ENCODE measurements at regions not wholly inside any gene's neighbourhood (a gene's known extent, or its start where the extent isn't known, plus 50 kb on each side); places are given as distances from the start of the nearest gene placed in this dataset.

- no peaks in the 10 kb centered on the region for H3K4me1 Mint-ChIP-seq
- DNase-seq (no peak), ATAC-seq (no peak)
- H3K9me3 Mint-ChIP-seq (ENCODE audit: low read depth), result no peaks in the 10 kb centered on the region
- H3K4me3 Mint-ChIP-seq, result no peak overlapping the region
- intact Hi-C loops (cut with DNase I, micrococcal nuclease), result no loop called here
- ChIA-PET CTCF (interaction anchor here (0.6 kb wide), 2 partner anchors 51 to 75 kb away, joined by 3 to 4 read pairs; no protein-coding TSS in a partner anchor), POLR2A (no interaction called here)
- H3K27ac Mint-ChIP-seq, result no peak overlapping the region
- peaks cover 3% of the 10 kb centered on the region for H3K27me3 Mint-ChIP-seq
- no peaks in the 10 kb centered on the region for H3K36me3 Mint-ChIP-seq (ENCODE audit: low read depth)
Measured at GRCh38 chr11:15551901-15552851, 437.5 kb downstream of the INSC start.

GRCh38 chr11:15555161-15555560 lies 440.4 kb downstream of the INSC start:
- H3K9me3 Mint-ChIP-seq (ENCODE audit: low read depth), result no peaks in the 10 kb centered on the region
- no peaks in the 10 kb centered on the region for H3K36me3 Mint-ChIP-seq (ENCODE audit: low read depth)
- peaks cover 3% of the 10 kb centered on the region for H3K27me3 Mint-ChIP-seq
- H3K27ac Mint-ChIP-seq, result no peak overlapping the region
- DNase-seq (no peak), ATAC-seq (no peak)
- intact Hi-C loops (cut with DNase I, micrococcal nuclease), result no loop called here
- ChIA-PET POLR2A (interaction anchor here (0.7 kb wide), 1 partner anchor 152 kb away, joined by 7 read pairs; no protein-coding TSS in a partner anchor), CTCF (no interaction called here)
- no peaks in the 10 kb centered on the region for H3K4me1 Mint-ChIP-seq
- no peak overlapping the region for H3K4me3 Mint-ChIP-seq

DNA sequence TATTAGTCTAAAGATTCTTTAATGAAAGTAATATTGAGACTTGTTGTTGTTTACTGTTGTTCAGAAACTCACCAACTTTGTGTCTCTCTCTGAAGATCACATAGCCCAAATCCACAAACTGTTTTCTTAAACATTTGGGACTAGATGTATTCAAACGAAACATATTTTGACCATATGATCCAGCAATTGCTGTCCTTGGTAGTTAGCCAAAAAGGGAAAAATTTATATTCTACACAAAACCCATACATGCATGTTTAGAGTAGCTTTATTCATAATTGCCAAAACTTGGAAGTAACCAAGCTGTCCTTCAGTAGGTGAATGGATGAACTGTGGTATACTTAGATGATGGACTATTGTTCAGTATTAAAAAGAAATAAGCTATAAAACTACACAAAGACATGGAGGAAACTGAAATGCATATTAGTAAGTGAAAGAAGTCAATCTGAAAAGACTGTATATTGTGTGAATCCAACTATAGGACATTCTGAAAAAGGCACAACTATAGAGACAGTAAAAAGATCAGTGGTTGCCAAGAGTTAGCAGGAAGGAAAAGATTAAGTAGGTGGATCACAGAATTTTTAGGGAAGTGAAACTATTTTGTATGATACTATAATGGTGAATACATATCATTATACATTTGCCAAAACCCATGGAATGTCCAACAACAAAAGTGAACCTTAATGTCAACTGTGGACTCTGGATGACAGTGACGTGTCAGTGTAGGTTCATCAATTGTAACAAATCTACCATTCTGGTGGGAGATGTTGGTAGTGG lies 442.9 kb downstream of the INSC start:
- ChIA-PET POLR2A (interaction anchor here (0.7 kb wide), 1 partner anchor 54 kb away, joined by 5 read pairs; no protein-coding TSS in a partner anchor), CTCF (no interaction called here)
- Mint-ChIP-seq H3K9me3 (ENCODE audit: low read depth) (no peaks in the 10 kb centered on the region), H3K4me3 (no peak overlapping the region), H3K27ac (no peak overlapping the region), H3K36me3 (ENCODE audit: low read depth) (no peaks in the 10 kb centered on the region), H3K4me1 (no peaks in the 10 kb centered on the region), H3K27me3 (peaks cover 3% of the 10 kb centered on the region)
- DNase-seq, result no peak
- no peak for ATAC-seq
- intact Hi-C loops (cut with DNase I, micrococcal nuclease), result no loop called here

GRCh38 chr11:15558513-15559181 lies 443.9 kb downstream of the INSC start:
- Mint-ChIP-seq H3K4me1 (no peaks in the 10 kb centered on the region), H3K4me3 (no peak overlapping the region), H3K27ac (no peak overlapping the region), H3K27me3 (peaks cover 3% of the 10 kb centered on the region), H3K36me3 (ENCODE audit: low read depth) (no peaks in the 10 kb centered on the region), H3K9me3 (ENCODE audit: low read depth) (no peaks in the 10 kb centered on the region)
- POLR2A ChIA-PET, result no interaction called here
- ATAC-seq (no peak), DNase-seq (no peak)
- CTCF ChIA-PET, result no interaction called here
- intact Hi-C loops (cut with DNase I, micrococcal nuclease), result no loop called here

DNA sequence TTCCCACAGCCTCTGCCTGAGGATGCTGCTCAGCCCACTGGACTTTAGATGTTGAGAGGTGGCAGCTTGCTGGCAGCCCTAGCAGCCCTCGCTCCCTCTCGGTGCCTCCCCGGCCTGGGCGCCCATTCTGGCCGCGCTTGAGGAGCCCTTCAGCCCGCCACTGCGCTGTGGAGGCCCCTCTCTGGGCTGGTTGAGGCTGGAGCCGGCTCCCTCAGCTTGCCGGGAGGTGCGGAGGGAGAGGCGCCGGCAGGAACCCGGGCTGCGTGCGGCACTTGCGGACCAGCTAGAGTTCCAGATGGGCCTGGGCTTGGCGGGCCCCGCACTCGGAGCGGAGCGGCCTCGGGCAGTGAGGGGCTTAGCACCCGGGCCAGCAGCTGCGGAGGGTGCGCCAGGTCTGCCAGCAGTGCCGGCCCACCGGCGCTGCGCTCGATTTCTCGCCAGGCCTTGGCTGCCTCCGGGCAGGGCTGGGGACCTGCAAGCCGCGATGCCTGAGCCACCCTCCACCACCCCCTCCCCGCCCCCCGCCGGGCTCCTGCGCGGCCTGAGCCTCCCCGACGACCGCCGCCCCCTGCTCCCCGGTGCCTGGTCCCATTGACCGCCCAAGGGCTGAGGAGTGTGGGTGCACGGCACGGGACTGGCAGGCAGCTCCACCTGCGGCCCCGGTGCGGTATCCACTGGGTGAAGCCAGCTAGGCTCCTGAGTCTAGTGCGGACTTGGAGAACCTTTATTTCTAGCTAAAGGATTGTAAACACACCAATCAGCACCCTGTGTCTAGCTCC lies 446.2 kb downstream of the INSC start:
- Mint-ChIP-seq H3K27ac (no peak overlapping the region), H3K9me3 (ENCODE audit: low read depth) (no peaks in the 10 kb centered on the region), H3K36me3 (ENCODE audit: low read depth) (no peaks in the 10 kb centered on the region), H3K27me3 (peaks cover 5% of the 10 kb centered on the region), H3K4me1 (no peaks in the 10 kb centered on the region), H3K4me3 (no peak overlapping the region)
- ATAC-seq (no peak), DNase-seq (no peak)
- ChIA-PET POLR2A (no interaction called here), CTCF (no interaction called here)
- intact Hi-C loops (cut with DNase I, micrococcal nuclease), result no loop called here

DNA sequence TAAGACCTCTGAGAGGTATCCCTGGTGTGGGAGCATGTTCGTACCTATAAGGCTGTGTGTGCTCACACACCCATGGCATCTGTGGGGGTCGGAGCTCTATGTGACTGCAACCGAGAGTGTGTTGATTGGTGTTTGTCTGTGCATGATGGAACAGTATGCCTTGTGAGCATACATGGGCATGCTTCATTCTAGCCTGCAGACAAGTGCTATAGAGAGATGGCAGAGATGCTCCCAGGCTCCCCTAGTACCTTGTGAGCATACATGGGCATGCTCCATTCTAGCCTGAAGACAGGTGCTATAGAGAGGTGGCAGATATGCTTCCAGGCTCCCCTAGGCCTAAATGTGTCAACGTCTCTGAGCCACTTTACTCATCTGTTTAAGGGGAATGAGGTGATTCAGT lies 447.5 kb downstream of the INSC start:
- intact Hi-C loops (cut with DNase I, micrococcal nuclease), result no loop called here
- H3K4me1 Mint-ChIP-seq, result no peaks in the 10 kb centered on the region
- POLR2A ChIA-PET, result no interaction called here
- no peaks in the 10 kb centered on the region for H3K36me3 Mint-ChIP-seq (ENCODE audit: low read depth)
- CTCF ChIA-PET, result no interaction called here
- no peak for ATAC-seq
- H3K27me3 Mint-ChIP-seq, result peaks cover 4% of the 10 kb centered on the region
- H3K27ac Mint-ChIP-seq, result no peak overlapping the region
- H3K9me3 Mint-ChIP-seq (ENCODE audit: low read depth), result no peaks in the 10 kb centered on the region
- DNase-seq, result no peak
- no peak overlapping the region for H3K4me3 Mint-ChIP-seq

DNA sequence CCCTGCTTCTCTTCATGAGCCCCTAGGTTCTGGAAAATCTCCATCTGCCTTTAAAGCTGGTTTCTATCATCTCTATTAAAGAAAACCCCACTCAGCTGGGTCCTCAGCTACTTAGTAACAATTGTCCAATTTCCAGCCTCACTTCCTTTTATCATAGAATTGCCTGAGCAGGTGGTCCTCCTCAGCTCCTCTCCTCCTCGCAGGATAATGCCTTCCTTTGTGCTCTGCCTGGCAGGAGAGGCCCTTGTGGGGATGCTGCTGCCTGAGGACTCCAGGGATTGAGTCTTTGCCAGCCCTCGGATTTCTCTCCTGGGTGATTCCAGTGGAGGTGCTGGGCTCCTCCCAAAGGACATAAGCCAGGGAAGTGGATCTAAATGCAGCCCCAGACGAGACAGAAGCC lies 448.3 kb downstream of the INSC start:
- no peaks in the 10 kb centered on the region for H3K36me3 Mint-ChIP-seq (ENCODE audit: low read depth)
- intact Hi-C loops (cut with DNase I, micrococcal nuclease), result no loop called here
- peaks cover 5% of the 10 kb centered on the region for H3K27me3 Mint-ChIP-seq
- H3K9me3 Mint-ChIP-seq (ENCODE audit: low read depth), result no peaks in the 10 kb centered on the region
- CTCF ChIA-PET, result interaction anchor here (0.6 kb wide), 1 partner anchor 256 kb away, joined by 3 read pairs; no protein-coding TSS in a partner anchor
- ATAC-seq (no peak), DNase-seq (no peak)
- H3K27ac Mint-ChIP-seq, result no peak overlapping the region
- no peaks in the 10 kb centered on the region for H3K4me1 Mint-ChIP-seq
- H3K4me3 Mint-ChIP-seq, result no peak overlapping the region
- POLR2A ChIA-PET, result no interaction called here

DNA sequence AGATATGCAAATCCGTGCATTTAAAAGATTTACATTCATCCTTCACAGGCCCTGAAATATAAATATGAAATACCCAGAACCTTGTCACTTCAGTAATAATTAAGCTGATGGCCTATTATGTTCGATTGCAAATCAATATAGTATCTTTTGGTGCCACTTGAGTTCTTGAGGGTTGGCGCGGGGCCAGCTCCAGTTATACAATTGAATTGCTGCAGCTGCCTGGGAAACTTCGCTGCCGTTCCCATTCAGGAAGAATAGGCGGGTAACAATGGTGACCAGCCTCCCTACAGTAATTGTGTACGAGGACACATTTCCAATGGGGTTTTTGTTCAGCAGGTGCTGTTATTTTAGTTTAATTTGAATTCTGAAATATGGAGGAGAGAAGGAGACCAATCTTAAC lies 451.2 kb downstream of the INSC start:
- Mint-ChIP-seq H3K27ac (no peak overlapping the region), H3K36me3 (ENCODE audit: low read depth) (no peaks in the 10 kb centered on the region), H3K27me3 (peaks cover 5% of the 10 kb centered on the region), H3K4me3 (no peak overlapping the region), H3K9me3 (ENCODE audit: low read depth) (no peaks in the 10 kb centered on the region), H3K4me1 (no peaks in the 10 kb centered on the region)
- POLR2A ChIA-PET, result no interaction called here
- CTCF ChIA-PET, result no interaction called here
- intact Hi-C loops (cut with DNase I, micrococcal nuclease), result no loop called here
- ATAC-seq, result no peak
- no peak for DNase-seq

DNA sequence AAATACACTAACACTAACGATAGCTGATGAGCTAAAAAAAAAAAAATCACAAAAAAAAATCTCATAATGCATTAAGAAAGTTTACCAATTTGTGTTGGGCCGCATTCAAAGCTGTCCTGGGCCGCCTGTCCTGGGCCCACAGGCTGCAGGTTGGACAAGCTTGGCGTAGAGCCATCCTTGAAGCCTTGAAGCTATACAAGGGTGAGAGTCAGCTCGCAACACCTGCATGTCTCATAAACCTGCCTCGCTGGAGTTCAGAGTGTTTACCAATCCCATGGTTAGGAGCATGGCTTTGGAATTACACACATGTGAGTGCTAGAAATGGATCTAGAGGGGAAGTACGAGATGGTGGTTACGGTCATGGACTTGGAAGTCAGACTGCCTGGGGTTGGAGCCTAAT lies 453.7 kb downstream of the INSC start:
- Mint-ChIP-seq H3K9me3 (ENCODE audit: low read depth) (no peaks in the 10 kb centered on the region), H3K4me1 (no peaks in the 10 kb centered on the region), H3K27me3 (peaks cover 5% of the 10 kb centered on the region), H3K4me3 (no peak overlapping the region), H3K36me3 (ENCODE audit: low read depth) (no peaks in the 10 kb centered on the region), H3K27ac (no peak overlapping the region)
- intact Hi-C loops (cut with DNase I, micrococcal nuclease), result no loop called here
- ChIA-PET POLR2A (no interaction called here), CTCF (no interaction called here)
- ATAC-seq, result no peak
- DNase-seq, result no peak

GRCh38 chr11:15569305-15570025 lies 454.7 kb downstream of the INSC start:
- intact Hi-C loops (cut with DNase I, micrococcal nuclease), result no loop called here
- DNase-seq (no peak), ATAC-seq (no peak)
- Mint-ChIP-seq H3K4me3 (no peak overlapping the region), H3K27ac (no peak overlapping the region), H3K4me1 (no peaks in the 10 kb centered on the region), H3K9me3 (ENCODE audit: low read depth) (no peaks in the 10 kb centered on the region), H3K27me3 (peaks cover 3% of the 10 kb centered on the region), H3K36me3 (ENCODE audit: low read depth) (no peaks in the 10 kb centered on the region)
- ChIA-PET POLR2A (no interaction called here), CTCF (no interaction called here)

DNA sequence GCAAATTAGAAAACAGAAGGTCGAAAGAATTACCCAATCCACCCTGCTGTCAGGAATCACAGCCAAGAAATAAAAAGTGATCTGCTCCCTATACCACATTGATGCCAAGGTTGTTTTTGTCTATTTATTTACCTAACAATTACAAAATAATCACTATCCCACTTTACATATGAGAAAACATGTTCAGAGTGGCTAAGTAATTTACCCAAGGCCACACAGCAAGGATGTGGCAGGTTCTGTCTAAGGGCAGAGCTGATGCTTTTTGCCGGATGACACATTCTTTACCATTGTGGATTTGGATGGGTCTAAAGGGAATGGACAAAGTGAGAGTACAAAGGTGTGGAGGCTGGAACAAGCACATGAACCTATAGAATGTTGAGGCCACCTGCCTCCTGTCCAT lies 460.7 kb downstream of the INSC start:
- Mint-ChIP-seq H3K4me3 (no peak overlapping the region), H3K27me3 (no peaks in the 10 kb centered on the region), H3K4me1 (no peaks in the 10 kb centered on the region), H3K27ac (no peak overlapping the region), H3K36me3 (ENCODE audit: low read depth) (no peaks in the 10 kb centered on the region), H3K9me3 (ENCODE audit: low read depth) (no peaks in the 10 kb centered on the region)
- intact Hi-C loops (cut with DNase I, micrococcal nuclease), result no loop called here
- POLR2A ChIA-PET, result no interaction called here
- DNase-seq (no peak), ATAC-seq (no peak)
- CTCF ChIA-PET, result no interaction called here
